HG02938 (cell line): ENCODE measurements at regions not wholly inside any gene's neighbourhood (a gene's known extent, or its start where the extent isn't known, plus 50 kb on each side); places are given as distances from the start of the nearest gene placed in this dataset.
"Not testable (repeated sequence)": the region's sequence is repeated elsewhere in the genome, so short reads cannot be mapped to it uniquely, and the experiment has no call there.

Source experiments
- ATAC-seq: cut with Tn5 transposase; IDR thresholded peaks from one replicate; pipeline ENCODE4 v1.9.1; 2021; ENCODE audit warnings: mild to moderate bottlenecking, moderate library complexity; ENCODE audit not compliant: unreplicated experiment

- no peak for ATAC-seq
Measured at GRCh38 chr4:63316633-63317032, 1092.6 kb downstream of the TECRL start.

- ATAC-seq: no peak
Measured at GRCh38 chr4:63315651-63316050, 1093.6 kb downstream of the TECRL start.

DNA sequence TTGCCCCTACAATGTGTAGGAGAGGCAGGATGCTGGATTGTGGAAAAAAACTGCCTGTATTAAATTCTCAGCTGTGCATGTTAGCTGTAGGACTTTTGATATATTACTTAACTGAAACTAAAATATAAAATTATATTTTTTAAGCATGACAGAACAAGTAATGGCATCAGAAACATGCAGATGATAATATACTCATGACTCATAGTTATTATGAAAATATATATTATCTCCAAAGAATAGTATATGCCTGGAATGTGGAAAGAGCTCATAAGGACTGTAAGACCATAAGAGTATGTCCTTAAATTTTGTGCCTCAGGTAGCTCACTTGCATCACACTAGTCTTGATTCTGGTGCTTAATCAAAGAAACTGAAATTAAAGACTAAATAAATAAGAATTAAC is 1100.6 kb downstream of the TECRL start:
- no peak for ATAC-seq

- ATAC-seq: no peak
Measured at GRCh38 chr4:63302792-63303191, 1106.5 kb downstream of the TECRL start.

GRCh38 chr4:63302078-63302477 is 1107.2 kb downstream of the TECRL start:
- no peak for ATAC-seq

GRCh38 chr4:63296773-63297172 is 1112.5 kb downstream of the TECRL start:
- ATAC-seq: no peak

DNA sequence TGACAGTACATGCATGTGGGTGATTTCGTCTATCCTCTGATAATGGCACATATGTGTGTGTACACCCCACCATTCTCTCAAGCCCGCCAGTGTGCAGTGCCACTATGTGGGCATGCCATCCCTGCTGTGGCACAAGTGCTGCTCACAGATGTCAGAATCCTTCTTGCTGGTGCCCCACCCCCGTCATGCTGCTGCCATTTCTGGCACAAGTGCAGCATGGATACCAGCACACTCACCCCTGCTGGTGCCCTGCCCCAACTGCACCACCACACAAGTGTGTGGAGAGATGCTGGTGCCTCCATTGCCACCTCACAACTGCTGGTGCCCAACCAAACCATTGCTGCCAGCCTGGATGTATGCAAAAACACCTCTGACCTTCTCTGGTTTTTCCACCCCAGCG is 1133.8 kb downstream of the TECRL start:
- ATAC-seq: no peak

DNA sequence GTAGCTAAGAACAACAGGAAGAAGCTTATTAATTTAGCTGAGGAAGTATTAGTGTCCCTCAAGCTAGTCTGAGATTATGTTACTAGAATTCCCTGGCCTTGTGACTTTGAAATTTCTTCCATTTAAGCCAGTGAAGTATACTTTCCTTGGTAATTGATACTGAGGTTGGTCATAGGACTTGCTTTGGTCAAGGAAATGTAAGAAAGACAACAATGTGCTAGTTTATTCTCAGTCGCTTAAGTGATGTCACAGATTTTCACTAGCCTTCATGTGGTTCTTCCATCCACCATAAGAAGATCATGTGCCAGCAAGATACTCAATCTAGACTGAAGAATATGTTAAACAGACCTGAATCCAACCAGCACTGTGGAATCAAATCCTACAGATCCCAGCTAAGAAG is 1140.1 kb downstream of the TECRL start:
- ATAC-seq: no peak

DNA sequence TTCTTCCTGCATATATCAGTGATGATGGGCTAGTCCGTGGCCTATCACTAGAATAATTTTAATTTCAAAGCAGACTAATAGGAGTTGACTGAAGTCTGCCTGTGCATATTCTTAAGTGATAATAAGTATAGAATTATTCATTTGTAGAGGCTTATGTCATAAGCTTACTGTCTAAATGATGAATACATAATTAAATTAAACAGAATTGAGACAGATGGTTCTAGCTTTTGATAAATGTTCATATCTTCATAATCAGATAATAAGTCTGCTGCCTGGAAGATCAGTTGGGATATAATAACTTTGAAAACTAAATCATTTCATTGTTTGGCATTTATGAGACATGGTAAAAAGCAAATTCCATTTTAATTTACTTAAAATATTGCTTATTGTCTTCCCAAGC is 1175.6 kb downstream of the TECRL start:
- no peak for ATAC-seq

GRCh38 chr4:63232058-63232457 is 1177.2 kb downstream of the TECRL start:
- ATAC-seq: no peak

DNA sequence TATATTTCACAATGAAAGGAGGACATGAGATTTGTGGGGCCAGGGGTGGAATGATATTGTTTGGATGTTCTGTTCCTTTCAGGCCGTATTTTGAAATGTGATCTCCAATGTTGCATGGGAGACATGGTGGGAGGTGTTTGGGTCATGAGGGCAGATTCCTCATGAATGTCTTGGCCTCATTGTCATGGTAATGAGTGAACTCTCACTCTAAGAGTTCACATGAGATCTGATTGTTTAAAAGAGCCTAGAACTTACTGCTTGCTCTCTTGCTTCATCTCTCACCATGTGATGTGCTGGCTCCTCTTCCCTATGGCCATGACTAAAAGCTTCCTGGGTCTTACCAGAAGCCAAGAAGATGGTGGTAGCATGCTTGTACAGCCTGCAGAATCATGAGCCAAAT is 1183.0 kb downstream of the TECRL start:
- no peak for ATAC-seq

GRCh38 chr4:63222466-63222865 is 1186.8 kb downstream of the TECRL start:
- no peak for ATAC-seq

GRCh38 chr4:63221477-63221876 is 1187.8 kb downstream of the TECRL start:
- ATAC-seq: no peak

- ATAC-seq: no peak
Measured at GRCh38 chr4:63218856-63219255, 1190.4 kb downstream of the TECRL start.

- ATAC-seq: no peak
Measured at GRCh38 chr4:63214076-63214475, 1195.2 kb downstream of the TECRL start.

- no peak for ATAC-seq
Measured at GRCh38 chr4:63211776-63212479, 1197.3 kb downstream of the TECRL start.

- no peak for ATAC-seq
Measured at GRCh38 chr4:63211375-63211774, 1197.9 kb downstream of the TECRL start.

GRCh38 chr4:63193029-63193428 is 1216.2 kb downstream of the TECRL start:
- not testable (repeated sequence) for ATAC-seq

- no peak for ATAC-seq
Measured at GRCh38 chr4:63171341-63171740, 1237.9 kb downstream of the TECRL start.

DNA sequence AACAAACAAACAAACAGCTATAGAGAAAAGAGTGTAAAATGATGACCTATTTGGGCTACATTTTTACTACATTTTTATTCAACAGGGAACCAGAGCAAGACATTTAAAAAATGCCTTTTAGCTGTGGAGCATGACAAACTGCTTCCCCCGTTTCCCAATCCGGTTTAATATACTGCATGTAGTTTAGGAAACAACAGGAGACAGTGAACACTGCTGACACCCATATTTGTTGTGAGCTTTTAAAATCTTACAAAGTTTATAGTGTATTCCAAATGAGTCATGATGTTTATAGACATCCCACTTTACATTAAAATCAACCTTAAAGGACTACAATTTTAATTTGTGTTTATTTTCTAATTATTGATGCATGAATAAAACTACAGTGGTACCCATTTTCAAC is 1238.3 kb downstream of the TECRL start:
- ATAC-seq: no peak

DNA sequence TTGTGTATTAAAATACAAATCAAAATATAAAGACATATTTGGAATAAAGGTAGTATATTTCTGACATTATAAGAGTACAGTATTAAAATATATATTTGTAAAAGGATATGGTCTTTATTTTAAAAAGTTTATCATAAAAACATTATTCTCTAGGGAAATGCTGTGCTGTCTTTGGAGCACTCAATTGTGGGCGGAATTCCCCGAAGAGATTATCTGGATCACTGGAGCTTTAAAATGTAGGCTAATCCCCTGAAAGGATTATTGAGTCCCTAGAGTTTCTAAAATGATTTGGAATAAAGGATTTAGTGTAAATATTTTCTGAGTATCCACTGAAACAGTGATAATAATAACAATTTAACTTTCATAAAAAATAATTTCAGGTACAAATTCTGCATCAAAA is 1239.4 kb downstream of the TECRL start:
- ATAC-seq: no peak

- ATAC-seq: no peak
Measured at GRCh38 chr4:63155561-63155960, 1253.7 kb downstream of the TECRL start.

GRCh38 chr4:63123441-63123840 is 1285.8 kb downstream of the TECRL start:
- ATAC-seq: no peak
